C4-2B (cell line): ENCODE measurements at regions not wholly inside any gene's neighbourhood (a gene's known extent, or its start where the extent isn't known, plus 50 kb on each side); places are given as distances from the start of the nearest gene placed in this dataset.

Experiments used
- H3K27ac ChIP-seq: fragments of 450-650 bp; 2 replicates; pipeline ENCODE4 v1.5.1; 2017
- ZFX ChIP-seq: fragments of 450-650 bp; IDR thresholded peaks from 2 replicates; pipeline ENCODE4 v1.6.1; 2017
- TF ChIP-seq, protein P1 (sequence below): fragments of 450-650 bp; conservative IDR thresholded peaks from 2 replicates; pipeline ENCODE4 v1.5.1; 2017; ENCODE audit warnings: mild to moderate bottlenecking

DNA sequence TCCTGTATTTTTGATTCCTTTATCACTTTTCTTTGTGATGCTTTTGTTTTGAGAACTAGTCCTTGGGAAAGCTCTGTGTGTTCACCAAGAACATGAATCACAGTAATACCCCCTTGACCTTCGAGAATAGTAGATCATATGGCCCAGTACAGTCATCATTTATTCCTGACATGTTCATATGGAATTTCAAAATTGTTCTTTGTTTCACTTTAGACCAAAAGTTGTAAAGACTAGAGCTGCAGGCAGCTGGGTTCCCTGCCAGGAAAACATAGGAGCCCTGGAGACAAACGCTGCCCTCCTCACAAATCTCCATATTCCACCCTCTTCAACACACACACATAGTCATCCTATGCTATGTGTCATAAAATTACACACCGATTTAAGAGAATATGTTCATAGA lies 621.2 kb upstream of the EYS start:
- TF ChIP-seq, protein P1, sequence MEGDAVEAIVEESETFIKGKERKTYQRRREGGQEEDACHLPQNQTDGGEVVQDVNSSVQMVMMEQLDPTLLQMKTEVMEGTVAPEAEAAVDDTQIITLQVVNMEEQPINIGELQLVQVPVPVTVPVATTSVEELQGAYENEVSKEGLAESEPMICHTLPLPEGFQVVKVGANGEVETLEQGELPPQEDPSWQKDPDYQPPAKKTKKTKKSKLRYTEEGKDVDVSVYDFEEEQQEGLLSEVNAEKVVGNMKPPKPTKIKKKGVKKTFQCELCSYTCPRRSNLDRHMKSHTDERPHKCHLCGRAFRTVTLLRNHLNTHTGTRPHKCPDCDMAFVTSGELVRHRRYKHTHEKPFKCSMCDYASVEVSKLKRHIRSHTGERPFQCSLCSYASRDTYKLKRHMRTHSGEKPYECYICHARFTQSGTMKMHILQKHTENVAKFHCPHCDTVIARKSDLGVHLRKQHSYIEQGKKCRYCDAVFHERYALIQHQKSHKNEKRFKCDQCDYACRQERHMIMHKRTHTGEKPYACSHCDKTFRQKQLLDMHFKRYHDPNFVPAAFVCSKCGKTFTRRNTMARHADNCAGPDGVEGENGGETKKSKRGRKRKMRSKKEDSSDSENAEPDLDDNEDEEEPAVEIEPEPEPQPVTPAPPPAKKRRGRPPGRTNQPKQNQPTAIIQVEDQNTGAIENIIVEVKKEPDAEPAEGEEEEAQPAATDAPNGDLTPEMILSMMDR: no peak
- no peak for TF ChIP-seq ZFX
- no peak overlapping the region for H3K27ac ChIP-seq

DNA sequence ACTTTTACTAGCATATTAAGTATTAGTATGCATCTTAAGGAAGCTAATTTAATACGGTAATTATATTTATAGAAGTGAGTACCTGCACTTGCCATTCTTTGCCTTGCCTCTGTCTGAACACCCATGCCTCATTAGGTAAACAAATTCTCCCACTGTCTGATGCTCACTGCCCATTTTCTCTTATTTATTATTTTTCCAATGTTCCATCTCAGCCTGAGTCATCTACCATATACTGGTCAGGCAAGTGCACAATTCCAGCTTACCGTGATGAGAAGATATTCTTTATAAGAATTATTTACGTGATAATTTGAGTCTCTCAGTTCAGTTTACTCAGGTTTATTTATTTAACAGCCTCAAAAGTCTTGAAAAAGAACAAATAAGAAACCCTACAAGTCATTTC lies 619.2 kb upstream of the EYS start:
- TF ChIP-seq ZFX: no peak
- TF ChIP-seq, protein P1: no peak
- H3K27ac ChIP-seq: no peak overlapping the region

DNA sequence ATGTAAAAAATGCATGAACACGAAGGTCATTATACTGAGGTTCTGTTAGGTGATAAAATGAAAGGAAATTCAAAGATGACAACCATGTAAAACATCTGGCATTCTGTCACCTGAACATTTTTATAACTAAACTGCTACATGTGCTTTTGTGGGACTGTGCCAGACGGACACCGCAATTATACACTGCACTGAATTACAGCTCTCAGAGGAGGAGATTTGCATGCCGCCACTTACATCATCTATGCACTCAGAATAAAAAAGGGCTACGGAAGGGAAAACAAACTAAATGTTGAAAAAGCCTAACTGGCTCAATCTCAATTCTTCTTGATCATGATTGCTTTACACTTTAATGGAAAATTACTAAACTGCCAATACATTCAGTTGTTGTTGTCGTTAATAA lies 614.0 kb upstream of the EYS start:
- no peak overlapping the region for H3K27ac ChIP-seq
- no peak for TF ChIP-seq ZFX
- TF ChIP-seq, protein P1: no peak

DNA sequence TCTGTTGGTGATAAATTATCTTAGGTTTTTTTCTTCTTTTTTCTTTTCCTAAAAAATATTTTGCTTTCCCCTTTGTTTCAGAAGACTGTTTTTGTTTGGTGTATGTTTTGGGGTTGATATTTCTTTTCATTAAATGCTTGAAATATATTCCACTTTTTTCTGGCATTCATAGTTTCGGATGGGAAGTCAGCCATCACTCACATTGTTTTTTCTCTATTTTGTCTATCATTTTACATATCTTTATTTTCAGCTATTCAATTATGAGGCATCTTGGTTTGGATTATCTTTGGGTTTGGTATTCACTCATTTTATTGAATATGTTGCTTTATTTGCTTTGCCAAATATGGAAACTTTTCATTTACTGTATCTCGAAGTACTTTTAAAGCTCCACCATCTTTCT lies 600.5 kb upstream of the EYS start:
- no peak for TF ChIP-seq ZFX
- TF ChIP-seq, protein P1: no peak
- H3K27ac ChIP-seq: no peak overlapping the region

DNA sequence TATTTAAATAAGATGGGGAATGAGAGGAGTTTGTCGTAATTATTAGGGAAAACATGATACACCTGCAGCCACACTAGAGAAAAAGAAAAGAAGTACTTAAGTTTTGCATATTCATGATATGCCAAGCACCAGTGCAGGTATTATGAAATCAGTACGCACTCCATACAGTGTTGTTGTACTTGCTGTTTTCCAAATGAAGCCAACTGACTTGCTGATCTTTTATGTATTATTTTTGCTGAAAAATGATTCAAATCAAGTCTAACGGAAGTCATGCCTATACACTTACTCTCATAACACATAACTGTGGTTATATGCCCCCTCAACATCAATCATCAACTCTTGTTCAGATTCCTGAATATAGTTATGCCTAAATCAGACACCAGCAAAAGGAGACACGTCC lies 584.9 kb upstream of the EYS start:
- TF ChIP-seq, protein P1: no peak
- no peak for TF ChIP-seq ZFX
- H3K27ac ChIP-seq: no peak overlapping the region

DNA sequence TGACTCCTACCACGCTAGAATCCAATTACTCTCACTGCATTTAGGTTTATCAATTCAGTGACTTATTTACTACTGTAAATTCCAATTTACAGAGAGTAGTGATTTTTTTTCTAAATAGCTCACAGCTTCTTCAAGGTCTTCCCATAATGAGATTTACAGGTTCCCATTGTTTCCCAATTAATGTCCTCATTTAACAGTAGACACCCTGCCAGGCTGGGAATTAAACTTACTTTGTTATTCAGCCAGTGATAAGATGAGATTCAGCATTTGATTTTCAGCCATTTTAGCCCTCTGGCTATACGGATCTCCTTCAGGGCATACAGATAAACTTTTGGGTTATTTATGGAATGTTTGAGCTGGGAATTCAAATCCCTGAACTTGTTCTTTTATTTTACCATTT lies 582.9 kb upstream of the EYS start:
- no peak overlapping the region for H3K27ac ChIP-seq
- no peak for TF ChIP-seq ZFX
- TF ChIP-seq, protein P1: no peak

DNA sequence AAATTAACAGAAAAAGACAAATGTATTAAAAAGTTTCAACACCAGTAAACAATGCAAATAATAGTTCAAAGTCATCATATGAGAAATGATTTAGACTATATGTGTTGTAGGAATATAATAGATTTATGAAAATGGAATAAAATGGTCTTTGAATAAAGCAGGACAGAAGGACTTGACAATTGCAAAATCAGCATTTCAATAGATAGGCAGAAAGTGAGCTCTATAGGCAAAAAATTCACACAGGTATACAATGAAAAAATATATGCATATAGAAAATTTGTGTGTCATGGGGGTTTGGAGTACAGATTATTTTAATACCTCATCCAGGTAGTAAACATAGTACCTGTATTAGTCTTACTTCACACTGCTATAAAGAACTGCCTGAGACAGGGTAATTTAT lies 571.1 kb upstream of the EYS start:
- no peak for TF ChIP-seq ZFX
- TF ChIP-seq, protein P1: no peak
- no peak overlapping the region for H3K27ac ChIP-seq
